ENCODE measurements at regions not wholly inside any gene's neighbourhood (a gene's known extent, or its start where the extent isn't known, plus 50 kb on each side); places are given as distances from the start of the nearest gene placed in this dataset.

GRCh38 chr6:126831461-126831860 lies 287.0 kb upstream of the RSPO3 start:
- H3K9me3 Mint-ChIP-seq (ENCODE audit: unreplicated experiment) = no peaks in the 10 kb centered on the region
- H3K4me1 Mint-ChIP-seq (ENCODE audit: low read depth, unreplicated experiment) = no peaks in the 10 kb centered on the region
- Histone ChIP-seq H3K79me2 (ENCODE audit: insufficient read depth, low read length) (no peaks in the 10 kb centered on the region), H3K9ac (ENCODE audit: low read length) (no peak overlapping the region), H3K4me2 (ENCODE audit: low read length) (no peak overlapping the region), H3K4me1 (ENCODE audit: insufficient read depth, low read length) (no peaks in the 10 kb centered on the region), H3K27ac (ENCODE audit: low read depth, low read length) (no peak overlapping the region), H2AFZ (ENCODE audit: low read depth, low read length) (no peak overlapping the region), H3K4me3 (ENCODE audit: insufficient read depth, low read depth, low read length) (no peak overlapping the region), H3K9me3 (ENCODE audit: insufficient read depth, low read depth, low read length) (no peaks in the 10 kb centered on the region), H4K20me1 (ENCODE audit: insufficient read depth, low read length) (no peaks in the 10 kb centered on the region), H3K27me3 (ENCODE audit: insufficient read depth, low read length) (no peaks in the 10 kb centered on the region), H3K36me3 (ENCODE audit: insufficient read depth, low read length) (no peaks in the 10 kb centered on the region)
- H3K27me3 Mint-ChIP-seq (ENCODE audit: low read depth, unreplicated experiment) = no peaks in the 10 kb centered on the region
- TF ChIP-seq CTCF (IDR thresholded peaks at IDR 0.05; ENCODE audit: insufficient read depth, low read depth, low read length) = no peak
- no peak for TF ChIP-seq EZH2 (IDR thresholded peaks at IDR 0.05; ENCODE audit: insufficient read depth, low read length)
- peak; percentile 27 for DNase-seq (ENCODE audit: low read depth)
- FAIRE-seq = no peak
- no peak overlapping the region for H3K27ac Mint-ChIP-seq (ENCODE audit: unreplicated experiment)
- no peak overlapping the region for H3K4me3 Mint-ChIP-seq (ENCODE audit: unreplicated experiment)
- H3K36me3 Mint-ChIP-seq (ENCODE audit: low read depth, unreplicated experiment) = no peaks in the 10 kb centered on the region

- H3K9me3 Mint-ChIP-seq (ENCODE audit: unreplicated experiment) = peaks cover 3% of the 10 kb centered on the region
These were observed 275.7 kb upstream of the RSPO3 start for GRCh38 chr6:126842769-126843168.

More at GRCh38 chr6:126842769-126843168, 275.7 kb upstream of the RSPO3 start:
- Histone ChIP-seq H4K20me1 (ENCODE audit: insufficient read depth, low read length) (no peaks in the 10 kb centered on the region), H3K27me3 (ENCODE audit: insufficient read depth, low read length) (no peaks in the 10 kb centered on the region), H3K36me3 (ENCODE audit: insufficient read depth, low read length) (no peaks in the 10 kb centered on the region), H3K4me2 (ENCODE audit: low read length) (no peak overlapping the region), H3K79me2 (ENCODE audit: insufficient read depth, low read length) (no peaks in the 10 kb centered on the region), H3K4me1 (ENCODE audit: insufficient read depth, low read length) (no peaks in the 10 kb centered on the region), H3K9ac (ENCODE audit: low read length) (no peak overlapping the region), H3K9me3 (ENCODE audit: insufficient read depth, low read depth, low read length) (no peaks in the 10 kb centered on the region), H3K4me3 (ENCODE audit: insufficient read depth, low read depth, low read length) (no peak overlapping the region), H2AFZ (ENCODE audit: low read depth, low read length) (no peak overlapping the region), H3K27ac (ENCODE audit: low read depth, low read length) (no peak overlapping the region)
- no peaks in the 10 kb centered on the region for H3K4me1 Mint-ChIP-seq (ENCODE audit: low read depth, unreplicated experiment)
- FAIRE-seq (no peak), DNase-seq (ENCODE audit: low read depth) (no peak)
- no peak overlapping the region for H3K27ac Mint-ChIP-seq (ENCODE audit: unreplicated experiment)
- TF ChIP-seq EZH2 (IDR thresholded peaks at IDR 0.05; ENCODE audit: insufficient read depth, low read length) (no peak), CTCF (IDR thresholded peaks at IDR 0.05; ENCODE audit: insufficient read depth, low read depth, low read length) (no peak)
- H3K27me3 Mint-ChIP-seq (ENCODE audit: low read depth, unreplicated experiment) = no peaks in the 10 kb centered on the region
- no peak overlapping the region for H3K4me3 Mint-ChIP-seq (ENCODE audit: unreplicated experiment)
- no peaks in the 10 kb centered on the region for H3K36me3 Mint-ChIP-seq (ENCODE audit: low read depth, unreplicated experiment)
